ENCODE measurements at regions not wholly inside any gene's neighbourhood (a gene's known extent, or its start where the extent isn't known, plus 50 kb on each side); places are given as distances from the start of the nearest gene placed in this dataset.

DNA sequence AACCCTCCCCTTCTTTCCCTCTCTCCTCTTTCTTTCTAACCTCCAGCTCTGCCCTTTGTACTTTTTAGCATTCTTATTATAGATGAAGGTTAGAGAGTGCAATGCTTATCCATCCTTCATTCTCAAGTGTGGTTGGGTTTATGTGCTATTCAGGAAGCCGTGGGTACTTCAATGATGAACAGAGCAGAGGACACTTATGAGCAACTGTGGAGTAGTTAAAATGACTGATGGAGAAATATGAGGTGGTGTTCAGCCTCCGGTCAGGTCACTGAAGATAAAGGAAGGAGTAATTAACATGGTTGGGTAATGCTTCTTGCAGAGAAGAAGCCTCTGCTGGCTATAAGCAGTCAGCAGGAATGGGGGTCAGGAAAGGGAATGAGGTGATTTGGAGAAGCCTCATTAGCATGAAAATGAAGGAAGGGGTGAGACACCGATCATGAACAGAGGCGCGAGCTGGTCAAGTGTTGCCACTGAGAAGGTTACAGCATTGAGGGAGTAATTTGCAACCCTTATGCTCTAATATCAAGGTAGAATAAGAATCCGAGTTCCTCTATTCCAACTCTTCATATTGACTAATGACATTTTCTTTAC is 174.7 kb downstream of the LPIN1 start:
- no peak for TF ChIP-seq POLR2AphosphoS5 (IDR thresholded peaks at IDR 0.05; ENCODE audit: low read depth, low read length)
- TF ChIP-seq CTCF (IDR thresholded peaks at IDR 0.05), result no peak
- no peak for TF ChIP-seq REST (IDR thresholded peaks at IDR 0.05; ENCODE audit: insufficient read depth in 1 of 2, low read depth in 2 of 2, low read length in 1 of 2)

All from Panc1 (cell line).